Mesenchymal stem cell (in vitro differentiated cells and primary cell): ENCODE measurements at regions not wholly inside any gene's neighbourhood (a gene's known extent, or its start where the extent isn't known, plus 50 kb on each side); places are given as distances from the start of the nearest gene placed in this dataset.

ENCODE experiments used
- DNase-seq: peaks from one replicate; pipeline ENCODE4 v3.0.0-alpha.2; 2013
- H2AFZ ChIP-seq: one replicate; pipeline ENCODE4 v1.6.1; 2013; ENCODE audit warnings: low read depth, mild to moderate bottlenecking, control low read depth, inconsistent platforms, low read length, moderate library complexity
- H2AK5ac ChIP-seq: 2 replicates; pipeline ENCODE4 v1.6.1; 2013; ENCODE audit warnings: low read length, moderate library complexity, mild to moderate bottlenecking, inconsistent platforms; ENCODE audit not compliant: severe bottlenecking
- H2BK120ac ChIP-seq: one replicate; pipeline ENCODE4 v1.6.1; 2013; ENCODE audit warnings: low read depth, mild to moderate bottlenecking, inconsistent platforms, low read length, moderate library complexity
- H2BK12ac ChIP-seq, 2 experiments: one replicate each; pipeline ENCODE4 v1.6.1; 2013; ENCODE audit warnings: inconsistent platforms in 2 of 2, low read length in 2 of 2, mild to moderate bottlenecking in 2 of 2, moderate library complexity in 2 of 2, control low read depth in 1 of 2
- H2BK15ac ChIP-seq: one replicate; pipeline ENCODE4 v1.6.1; 2013; ENCODE audit warnings: mild to moderate bottlenecking, low read depth, inconsistent platforms; ENCODE audit not compliant: poor library complexity, severe bottlenecking
- H2BK5ac ChIP-seq: 2 replicates; pipeline ENCODE4 v1.6.1; 2013; ENCODE audit warnings: low read depth, mild to moderate bottlenecking, low read length, control low read depth, inconsistent platforms; ENCODE audit not compliant: poor library complexity, severe bottlenecking
- H3K14ac ChIP-seq, 2 experiments: one replicate each; pipeline ENCODE4 v1.6.1; 2013; ENCODE audit warnings: inconsistent platforms in 2 of 2, low read length in 2 of 2, control low read depth in 1 of 2, mild to moderate bottlenecking in 1 of 2, moderate library complexity in 1 of 2
- H3K18ac ChIP-seq, 2 experiments: one replicate each; pipeline ENCODE4 v1.6.1; 2013; ENCODE audit warnings: inconsistent platforms in 2 of 2, low read length in 2 of 2, control low read depth in 1 of 2, low read depth in 1 of 2, mild to moderate bottlenecking in 1 of 2
- H3K23ac ChIP-seq, 2 experiments: one replicate each; pipeline ENCODE4 v1.6.1; 2013; ENCODE audit warnings: inconsistent platforms in 2 of 2, low read length in 2 of 2, mild to moderate bottlenecking in 2 of 2, moderate library complexity in 2 of 2, control low read depth in 1 of 2
- H3K27ac ChIP-seq: 2 replicates; pipeline ENCODE4 v1.5.1; 2013; ENCODE audit warnings: mild to moderate bottlenecking, moderate library complexity, low read length, control low read depth, inconsistent platforms; ENCODE audit not compliant: poor library complexity, severe bottlenecking
- H3K27me3 ChIP-seq, 2 experiments: 2 replicates each; pipeline versions ENCODE4 v1.6.1 to v1.7.0; 2013; ENCODE audit warnings: low read length in 2 of 2, mild to moderate bottlenecking in 2 of 2, moderate library complexity in 2 of 2, control low read depth in 1 of 2, inconsistent platforms in 1 of 2; ENCODE audit not compliant: control insufficient read depth in 1 of 2, insufficient read depth in 1 of 2
- H3K36me3 ChIP-seq, 2 experiments: 2 replicates each; pipeline versions ENCODE4 v1.6.1 to v1.7.0; 2013; ENCODE audit warnings: low read length in 2 of 2, control low read depth in 1 of 2, inconsistent platforms in 1 of 2, low read depth in 1 of 2, mild to moderate bottlenecking in 1 of 2; ENCODE audit not compliant: insufficient read depth in 2 of 2, control insufficient read depth in 1 of 2
- H3K4ac ChIP-seq, 2 experiments: one replicate each; pipeline ENCODE4 v1.6.1; 2013; ENCODE audit warnings: inconsistent platforms in 2 of 2, low read length in 2 of 2, mild to moderate bottlenecking in 2 of 2, moderate library complexity in 2 of 2, control low read depth in 1 of 2, low read depth in 1 of 2
- H3K4me1 ChIP-seq: 2 replicates; pipeline ENCODE4 v1.6.1; 2013; ENCODE audit warnings: low read depth, low read length, control low read depth; ENCODE audit not compliant: control insufficient read depth, insufficient read depth
- H3K4me2 ChIP-seq: 2 replicates; pipeline ENCODE4 v1.6.1; 2013; ENCODE audit warnings: low read length, mild to moderate bottlenecking, inconsistent platforms; ENCODE audit not compliant: poor library complexity, severe bottlenecking
- H3K4me3 ChIP-seq, 2 experiments: 2 replicates each; pipeline versions ENCODE4 v1.5.1 to v1.7.0; 2013; ENCODE audit warnings: low read length in 2 of 2, mild to moderate bottlenecking in 2 of 2, control low read depth in 1 of 2, low read depth in 1 of 2; ENCODE audit not compliant: insufficient read depth in 1 of 2
- H3K79me1 ChIP-seq: replicated peaks from 2 replicates; pipeline ENCODE4 v1.6.1; 2013; ENCODE audit warnings: mild to moderate bottlenecking, control low read depth, low read length, inconsistent platforms; ENCODE audit not compliant: poor library complexity, severe bottlenecking
- H3K9ac ChIP-seq: 2 replicates; pipeline ENCODE4 v1.7.0; 2013; ENCODE audit warnings: mild to moderate bottlenecking, low read length, moderate library complexity
- H3K9me3 ChIP-seq: 2 replicates; pipeline ENCODE4 v1.7.0; 2013; ENCODE audit warnings: mild to moderate bottlenecking, low read length; ENCODE audit not compliant: control insufficient read depth
- H4K8ac ChIP-seq: one replicate; pipeline ENCODE4 v1.6.1; 2013; ENCODE audit warnings: inconsistent platforms, mild to moderate bottlenecking, low read length, moderate library complexity
- H4K91ac ChIP-seq: one replicate; pipeline ENCODE4 v1.6.1; 2013; ENCODE audit warnings: mild to moderate bottlenecking, low read length, inconsistent platforms
- WGBS: methylation state at CpG from one replicate; pipeline ENCODE4 v1.1.7; 2013; ENCODE audit warnings: mixed read lengths; 5-methylcytosine and 5-hydroxymethylcytosine counted together

DNA sequence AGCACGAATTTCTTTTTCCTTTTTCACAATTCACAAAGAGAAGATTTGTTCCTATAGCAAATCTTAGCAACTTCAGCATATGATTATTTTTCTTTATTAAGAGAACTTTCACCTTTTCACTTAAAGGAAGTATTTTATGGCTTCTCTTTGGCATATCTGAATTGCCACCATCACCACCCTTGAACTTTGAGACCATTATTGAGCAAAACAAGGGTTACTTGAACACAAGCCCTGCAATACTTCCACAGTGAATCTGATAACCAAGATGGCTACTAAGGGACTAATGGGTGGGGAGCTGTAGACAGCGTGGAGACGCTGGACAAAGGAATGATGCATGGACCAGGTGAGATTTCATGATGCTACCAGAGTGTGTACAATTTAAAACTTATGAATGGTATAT is 815.0 kb downstream of the LRRIQ3 start:
- Histone ChIP-seq H3K14ac (no peak overlapping the region), H3K4me2 (no peak overlapping the region), H3K9me3 (peaks cover 5% of the 10 kb centered on the region), H3K36me3 (no peaks in the 10 kb centered on the region), H2BK5ac (no peak overlapping the region), H2AFZ (no peak overlapping the region), H3K4me1 (no peaks in the 10 kb centered on the region), H3K23ac (no peak overlapping the region), H3K79me1 (no peaks in the 10 kb centered on the region), H3K4ac (no peak overlapping the region), H2BK12ac (no peak overlapping the region), H3K4me3 (no peak overlapping the region), H4K91ac (no peak overlapping the region), H3K27ac (no peak overlapping the region), H3K18ac (no peak overlapping the region), H2AK5ac (no peak overlapping the region), H3K27me3 (no peaks in the 10 kb centered on the region), H4K8ac (no peak overlapping the region), H3K9ac (no peak overlapping the region), H2BK15ac (no peak overlapping the region), H2BK120ac (no peak overlapping the region)
- DNase-seq: no peak
- WGBS: 71% methylated on average over 2 of the region's 3 CpGs

- Histone ChIP-seq H3K9me3 (no peaks in the 10 kb centered on the region), H3K27me3 (no peaks in the 10 kb centered on the region), H4K91ac (no peak overlapping the region), H2AFZ (no peak overlapping the region), H3K36me3 (no peaks in the 10 kb centered on the region), H3K14ac (no peak overlapping the region), H4K8ac (no peak overlapping the region), H3K4ac (no peak overlapping the region), H3K23ac (no peak overlapping the region), H3K4me3 (no peak overlapping the region), H2BK12ac (no peak overlapping the region), H3K18ac (no peak overlapping the region), H3K27ac (no peak overlapping the region), H3K4me1 (no peaks in the 10 kb centered on the region), H2BK15ac (no peak overlapping the region), H3K4me2 (no peak overlapping the region), H2BK5ac (no peak overlapping the region), H3K79me1 (no peaks in the 10 kb centered on the region), H2BK120ac (no peak overlapping the region), H3K9ac (no peak overlapping the region), H2AK5ac (no peak overlapping the region)
- DNase-seq: no peak
- WGBS: 83% methylated on average over 3 of the region's 5 CpGs
These were observed 831.1 kb downstream of the LRRIQ3 start for GRCh38 chr1:73366734-73367413.

DNA sequence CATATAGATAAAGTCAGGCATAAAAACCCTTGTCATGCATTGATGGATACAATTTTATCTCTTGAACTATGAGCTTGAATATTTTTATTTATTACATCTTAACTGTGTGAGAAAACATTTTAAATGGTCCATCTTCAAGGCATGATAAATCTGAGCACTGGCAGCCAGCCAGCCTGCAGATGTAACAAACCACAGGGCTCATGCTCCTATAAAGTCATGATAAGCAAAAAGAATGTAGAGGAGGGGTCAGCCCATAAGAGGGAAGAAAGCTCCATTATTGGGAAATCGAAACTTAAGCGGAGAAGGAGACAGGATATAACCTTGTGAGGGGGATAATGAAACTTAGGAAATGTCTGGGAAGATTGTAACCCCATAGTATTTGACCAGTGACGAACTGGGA is 839.0 kb downstream of the LRRIQ3 start:
- DNase-seq: no peak
- H3K27ac ChIP-seq: no peak overlapping the region
- no peak overlapping the region for H3K4me2 ChIP-seq
- H2BK5ac ChIP-seq: no peak overlapping the region
- H3K79me1 ChIP-seq: no peaks in the 10 kb centered on the region
- 78% methylated on average over 3 of the region's 3 CpGs for WGBS
- no peak overlapping the region for H3K4me3 ChIP-seq
- no peak overlapping the region for H3K23ac ChIP-seq
- H3K4me1 ChIP-seq: no peaks in the 10 kb centered on the region
- H3K36me3 ChIP-seq: no peaks in the 10 kb centered on the region
- H4K8ac ChIP-seq: no peak overlapping the region
- no peaks in the 10 kb centered on the region for H3K27me3 ChIP-seq
- H3K9me3 ChIP-seq: peaks cover 3% of the 10 kb centered on the region
- H2BK12ac ChIP-seq: no peak overlapping the region
- no peak overlapping the region for H4K91ac ChIP-seq
- H2AFZ ChIP-seq: no peak overlapping the region
- H2AK5ac ChIP-seq: no peak overlapping the region
- H3K14ac ChIP-seq: no peak overlapping the region
- no peak overlapping the region for H3K4ac ChIP-seq
- no peak overlapping the region for H2BK120ac ChIP-seq
- no peak overlapping the region for H2BK15ac ChIP-seq
- no peak overlapping the region for H3K9ac ChIP-seq
- H3K18ac ChIP-seq: no peak overlapping the region

DNA sequence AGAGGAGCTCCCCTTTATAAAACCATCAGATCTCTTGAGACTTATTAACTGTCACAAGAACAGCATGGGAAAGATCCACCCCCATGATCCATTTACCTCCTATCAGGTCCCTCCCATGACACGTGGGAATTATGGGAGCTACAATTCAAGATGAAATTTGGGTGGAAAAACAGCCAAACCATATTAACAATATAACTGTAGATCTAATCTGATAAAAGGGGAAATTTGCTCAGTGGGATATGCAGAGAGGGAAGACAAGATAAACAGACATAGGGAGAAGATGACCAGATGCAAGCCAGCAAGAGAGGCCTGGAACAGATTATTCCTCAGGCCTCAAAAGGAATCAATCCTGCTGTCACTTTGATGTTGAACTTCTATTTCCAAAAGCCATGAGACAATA is 841.5 kb downstream of the LRRIQ3 start:
- Histone ChIP-seq H2AK5ac (no peak overlapping the region), H4K91ac (no peak overlapping the region), H3K18ac (no peak overlapping the region), H3K4me1 (no peaks in the 10 kb centered on the region), H2BK12ac (no peak overlapping the region), H2BK15ac (no peak overlapping the region), H2AFZ (no peak overlapping the region), H4K8ac (no peak overlapping the region), H3K9me3 (peaks cover 3% of the 10 kb centered on the region), H3K4me2 (no peak overlapping the region), H3K27ac (no peak overlapping the region), H2BK120ac (no peak overlapping the region), H3K4ac (no peak overlapping the region), H3K9ac (no peak overlapping the region), H3K27me3 (no peaks in the 10 kb centered on the region), H3K4me3 (no peak overlapping the region), H2BK5ac (no peak overlapping the region), H3K79me1 (no peaks in the 10 kb centered on the region), H3K14ac (no peak overlapping the region), H3K36me3 (no peaks in the 10 kb centered on the region), H3K23ac (no peak overlapping the region)
- no peak for DNase-seq
- WGBS: no CpG with 5 or more reads among the region's 1 CpG
